ENCODE measurements at regions not wholly inside any gene's neighbourhood (a gene's known extent, or its start where the extent isn't known, plus 50 kb on each side); places are given as distances from the start of the nearest gene placed in this dataset.

- TF ChIP-seq CTCF (optimal IDR thresholded peaks at IDR 0.05 in 1 of 3, IDR thresholded peaks at IDR 0.05 in 1 of 3, conservative IDR thresholded peaks at IDR 0.05 in 1 of 3; ENCODE audit: extremely low read depth in 1 of 3, insufficient read depth in 2 of 3, low read length in 3 of 3) (no peak), EZH2 (IDR thresholded peaks at IDR 0.05; ENCODE audit: low read length) (no peak)
These were observed 52.2 kb upstream of the FNDC1 start for GRCh38 chr6:159117046-159117445.

All from keratinocyte (primary cell).